ENCODE measurements at regions not wholly inside any gene's neighbourhood (a gene's known extent, or its start where the extent isn't known, plus 50 kb on each side); places are given as distances from the start of the nearest gene placed in this dataset.

DNA sequence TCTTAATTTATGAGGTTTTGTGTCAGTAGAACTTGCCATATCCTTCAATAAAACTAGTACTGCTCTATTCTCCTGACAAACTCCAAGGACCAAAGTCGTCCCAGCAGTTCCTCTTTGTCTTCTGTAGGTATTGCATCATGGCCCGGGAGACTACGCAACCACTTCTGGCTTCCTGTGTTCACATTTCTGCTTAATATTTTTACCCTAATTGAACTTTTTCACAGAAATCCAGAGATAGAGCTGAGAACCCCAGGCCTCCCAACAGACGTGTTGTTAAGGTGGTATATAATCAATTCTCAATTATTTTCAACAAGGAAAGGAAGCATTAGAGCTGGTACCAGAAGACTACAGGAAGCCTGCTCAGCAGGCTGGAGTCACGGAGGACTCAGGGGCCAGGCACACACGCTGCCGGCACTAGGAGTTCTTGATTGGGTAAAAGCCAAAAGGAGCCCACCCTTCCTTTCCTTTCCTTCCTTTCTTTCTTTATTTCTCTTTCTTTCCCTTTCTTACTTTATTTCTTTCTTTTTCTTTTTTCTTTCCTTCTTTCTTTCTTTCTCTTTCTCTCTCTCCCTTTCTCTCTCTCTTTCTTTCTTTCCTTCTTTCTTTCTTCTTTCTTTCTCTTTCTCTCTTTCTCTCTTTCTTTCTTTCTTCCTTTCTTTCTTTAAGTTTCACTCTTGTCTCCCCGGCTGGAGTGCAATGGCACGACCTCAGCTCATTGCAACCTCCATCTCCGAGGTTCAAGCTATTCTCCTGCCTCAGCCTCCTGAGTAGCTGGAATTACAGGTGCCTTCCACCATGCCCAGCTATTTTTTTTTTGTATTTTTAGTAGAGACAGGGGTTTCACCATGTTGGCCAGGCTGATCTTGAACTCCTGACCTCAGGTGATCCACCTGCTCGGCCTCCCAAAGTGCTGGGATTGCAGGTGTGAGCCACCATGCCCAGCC, 173.7 kb downstream of the ZBTB18 start:
- DNase-seq = no peak

DNA sequence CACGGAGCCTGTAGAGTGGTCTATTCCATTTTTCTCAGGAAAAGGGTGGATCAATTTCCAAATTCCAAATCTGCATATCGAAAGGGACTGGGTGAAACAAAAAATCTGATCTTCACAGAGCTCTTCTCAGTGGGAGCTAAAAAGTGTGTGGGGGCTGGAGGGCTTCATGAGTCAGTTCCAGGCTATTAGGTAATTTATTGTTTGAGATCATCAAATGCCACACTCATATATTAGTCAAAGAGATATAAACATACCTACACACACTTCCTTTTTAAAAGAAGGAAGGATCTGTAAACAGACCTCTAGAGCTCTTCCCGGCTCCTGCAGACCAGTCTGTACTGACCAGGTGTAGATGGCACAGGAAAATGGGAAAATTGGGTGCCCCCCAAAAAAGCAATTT, 175.4 kb downstream of the ZBTB18 start:
- DNase-seq = no peak

DNA sequence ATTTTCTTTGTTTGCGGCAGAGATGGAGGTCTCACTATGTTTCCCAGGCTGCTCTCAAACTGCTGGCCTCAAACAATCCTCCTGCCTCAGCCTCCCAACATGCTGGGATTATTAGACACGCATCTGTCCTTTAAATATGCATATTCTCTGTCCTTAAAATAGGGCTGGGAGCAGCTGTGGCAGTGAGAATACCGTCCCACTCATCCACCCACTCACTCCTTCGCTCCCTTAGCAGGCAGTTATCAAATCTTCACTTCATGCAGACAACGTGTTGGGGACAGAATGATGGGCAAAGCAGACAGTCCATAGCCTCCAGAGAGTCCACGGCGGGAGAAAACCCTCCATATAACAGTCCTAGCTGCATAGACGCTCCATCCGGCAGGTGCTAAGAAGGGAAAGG, 179.4 kb downstream of the ZBTB18 start:
- DNase-seq = no peak

DNA sequence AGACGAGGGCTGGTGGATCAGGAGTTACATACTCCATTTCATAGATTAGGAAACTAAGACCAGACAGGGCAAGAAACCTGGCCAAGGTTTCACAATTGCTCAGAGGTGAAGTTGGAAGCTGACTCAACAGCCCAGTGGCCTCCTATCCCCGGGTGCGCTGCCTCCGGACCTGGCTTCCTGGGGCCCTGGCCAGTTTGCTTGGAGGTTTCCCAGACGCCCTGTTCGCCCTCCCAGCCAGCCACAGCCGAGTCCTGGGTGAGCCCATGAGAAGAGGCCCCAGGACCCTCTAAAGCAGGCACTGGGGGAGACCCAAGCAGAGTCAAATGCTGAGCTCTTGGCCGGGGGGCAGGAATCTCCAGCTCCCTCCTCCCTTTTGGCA, 180.1 kb downstream of the ZBTB18 start:
- no peak for DNase-seq

DNA sequence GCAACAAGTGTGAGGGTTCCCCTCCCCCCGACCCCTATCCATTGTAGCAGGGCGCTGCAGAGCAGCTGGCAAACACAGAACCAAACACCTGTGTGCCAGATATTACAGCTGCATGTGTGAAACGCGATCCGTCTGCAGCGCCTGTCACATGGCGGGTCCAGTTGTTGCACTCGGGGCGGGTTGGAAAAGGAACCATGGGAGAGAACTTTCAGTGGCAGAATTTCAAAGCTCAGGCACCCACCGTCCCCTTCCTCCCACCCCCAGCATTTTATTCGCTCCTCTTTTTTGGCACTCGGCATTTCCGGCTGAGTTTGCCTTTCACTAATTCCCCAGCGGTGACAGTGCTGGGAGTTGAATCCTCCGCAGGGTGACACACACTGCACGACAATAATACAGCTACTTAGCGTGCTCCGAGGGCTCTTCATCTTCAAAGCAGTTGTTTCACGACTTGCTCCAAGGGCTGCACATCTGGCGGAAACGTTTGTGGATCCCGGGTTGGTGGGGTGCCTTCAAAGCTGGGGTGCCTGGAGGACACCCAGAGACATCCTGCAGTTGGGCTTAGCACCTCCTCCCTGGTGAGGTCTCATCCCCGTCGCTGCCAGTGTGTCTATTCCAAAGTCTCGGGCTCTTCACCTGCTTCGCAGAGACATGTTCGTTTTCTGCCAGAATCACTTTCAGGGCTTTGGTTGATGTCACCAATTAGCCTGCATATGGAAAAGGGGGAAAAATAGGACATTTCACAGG, 180.7 kb downstream of the ZBTB18 start:
- DNase-seq = peak; percentile 28

GRCh38 chr1:244234009-244234643, 183.0 kb downstream of the ZBTB18 start:
- DNase-seq = no peak

GRCh38 chr1:244235157-244235556, 184.1 kb downstream of the ZBTB18 start:
- DNase-seq = no peak

DNA sequence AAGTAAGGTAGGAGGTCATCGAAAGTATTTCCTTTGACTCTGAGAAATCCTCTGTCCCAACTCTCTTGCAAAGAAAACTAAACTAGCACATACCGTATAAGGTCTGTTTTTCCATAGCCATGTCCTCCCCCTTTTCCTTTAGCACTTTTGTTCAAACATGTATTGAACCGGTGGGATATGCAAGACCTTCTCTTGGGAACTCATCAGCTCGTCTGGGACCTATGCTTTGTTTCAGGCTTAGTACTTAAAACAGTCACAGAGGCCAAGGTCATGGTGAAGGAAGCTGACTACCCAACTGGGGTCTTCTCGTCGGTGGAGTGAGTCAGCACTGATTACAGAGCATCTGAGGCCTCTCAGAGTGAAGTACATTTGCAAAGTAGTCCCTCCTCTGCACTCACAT, 185.0 kb downstream of the ZBTB18 start:
- no peak for DNase-seq

DNA sequence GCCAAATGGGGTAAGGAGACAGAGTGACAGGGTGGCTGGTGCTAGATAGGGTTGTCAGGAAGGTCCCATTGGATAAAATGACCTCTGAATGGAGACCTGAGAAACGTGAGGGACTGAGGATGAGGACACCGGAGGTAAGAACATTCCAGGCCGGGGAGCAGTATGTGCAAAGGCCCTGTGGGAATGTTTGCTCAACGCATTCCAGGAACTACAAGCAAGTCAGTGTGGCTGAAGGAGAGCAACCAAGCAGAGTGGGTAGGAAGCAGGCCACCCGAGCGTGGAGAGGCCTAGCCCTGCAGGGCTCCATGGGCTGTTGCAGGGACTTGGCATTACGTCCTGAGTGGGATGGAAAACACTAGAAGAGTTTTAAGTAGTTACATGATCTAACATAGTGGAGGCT, 185.6 kb downstream of the ZBTB18 start:
- DNase-seq = no peak

DNA sequence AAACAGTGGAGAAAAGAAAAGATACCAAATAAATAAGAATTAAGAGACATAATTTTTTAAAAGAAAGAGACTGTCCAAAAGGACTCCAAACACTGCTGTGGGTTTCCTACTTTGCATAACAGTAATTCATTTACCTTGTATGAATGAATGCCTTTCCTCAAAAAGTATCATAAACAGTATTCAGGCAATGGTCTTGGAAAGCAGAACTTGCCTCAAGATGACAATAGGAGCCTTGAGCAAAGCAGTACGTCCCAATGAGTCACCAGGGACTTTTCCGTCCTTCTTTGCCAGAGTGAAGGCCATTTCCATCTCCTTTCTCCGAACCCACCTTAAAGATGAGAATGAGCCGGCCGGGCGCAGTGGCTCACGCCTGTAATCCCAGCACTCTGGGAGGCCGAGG, 186.4 kb downstream of the ZBTB18 start:
- no peak for DNase-seq

DNA sequence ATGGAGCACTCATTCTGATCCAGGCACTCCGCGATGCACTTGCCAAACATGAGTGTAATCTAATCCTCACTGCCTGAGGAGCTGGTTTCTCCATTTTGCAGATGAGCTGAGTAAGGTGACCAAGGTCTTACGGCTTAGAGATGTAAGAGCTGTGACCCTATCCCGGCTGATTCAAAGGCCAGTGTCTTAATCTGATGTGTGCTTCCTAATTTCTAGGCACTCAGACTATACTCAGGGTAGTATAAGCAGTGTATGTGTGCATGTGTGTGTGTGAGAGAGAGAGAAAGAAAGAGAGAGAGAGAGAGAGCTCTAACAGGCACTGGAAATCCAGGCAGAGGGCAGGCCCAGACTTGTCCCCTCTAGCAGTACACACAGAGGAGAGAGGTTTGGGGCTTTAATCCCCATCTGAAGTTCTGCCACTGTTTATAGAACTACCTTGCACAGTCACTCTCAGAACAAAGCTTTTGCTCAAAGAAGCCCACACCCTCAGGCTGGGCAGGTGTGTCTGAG, 188.2 kb downstream of the ZBTB18 start:
- no peak for DNase-seq

- no peak for DNase-seq
Measured at GRCh38 chr1:244241438-244241837, 190.4 kb downstream of the ZBTB18 start.

GRCh38 chr1:244242446-244242845, 191.4 kb downstream of the ZBTB18 start:
- DNase-seq = no peak

- DNase-seq = no peak
Measured at GRCh38 chr1:244246334-244246733, 195.3 kb downstream of the ZBTB18 start.

DNA sequence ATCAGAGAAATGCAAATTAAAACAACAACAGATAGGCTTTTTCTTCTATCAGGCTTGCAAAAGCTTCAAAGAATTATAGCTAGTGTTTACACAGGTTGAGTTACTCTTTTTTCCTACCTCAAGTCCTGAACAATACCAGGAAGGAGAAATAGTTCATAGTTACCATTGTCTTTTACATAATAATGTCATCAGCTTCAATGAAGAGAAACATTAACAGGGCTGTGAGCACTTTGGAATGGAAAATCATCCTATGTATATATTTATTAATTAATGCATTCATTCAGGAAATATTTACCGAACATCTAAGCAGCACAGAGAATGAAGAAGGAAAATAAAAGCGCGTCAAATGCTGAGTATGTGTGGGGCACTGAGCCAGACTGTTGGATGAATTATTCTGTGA, 197.3 kb downstream of the ZBTB18 start:
- DNase-seq = no peak

DNA sequence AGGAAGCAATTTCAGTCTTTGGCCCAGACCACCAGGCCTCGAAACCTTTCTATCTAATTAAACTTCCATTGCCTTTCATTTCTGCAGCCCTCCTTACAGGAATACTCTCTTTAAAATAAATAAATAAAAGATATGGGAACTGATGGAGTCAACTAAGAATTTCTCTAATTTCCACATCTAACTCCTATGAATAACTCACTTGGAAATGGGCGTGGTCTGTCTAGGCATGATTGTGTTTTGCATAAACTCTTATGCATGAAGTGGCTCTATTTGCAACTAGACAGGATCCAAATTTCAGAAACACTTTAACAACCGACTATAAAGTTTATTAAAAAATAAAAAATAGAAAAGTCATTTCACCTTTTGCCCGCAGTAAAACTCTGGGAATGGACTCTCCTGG, 199.5 kb downstream of the ADSS2 start:
- no peak for DNase-seq

DNA sequence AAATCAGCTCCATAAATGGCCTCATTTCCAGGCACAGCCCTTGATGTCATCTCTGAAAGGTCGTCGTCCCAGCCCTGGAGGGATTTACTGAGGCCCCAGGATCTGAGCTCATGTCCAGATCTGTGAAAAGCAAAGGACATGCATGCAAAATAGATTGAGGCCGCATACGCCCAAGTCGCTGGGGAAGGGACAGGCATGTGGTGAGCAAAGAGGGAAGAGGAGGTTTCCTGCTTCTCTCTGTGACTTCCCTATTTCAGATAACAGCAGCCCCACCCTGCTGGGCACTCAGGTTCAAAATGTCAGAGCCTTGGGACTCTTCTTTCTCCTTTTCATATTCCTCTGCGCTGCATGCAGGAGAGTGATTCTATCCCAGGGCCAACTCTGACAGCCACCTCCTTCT, 197.2 kb downstream of the ADSS2 start:
- no peak for DNase-seq

GRCh38 chr1:244255426-244255965, 196.2 kb downstream of the ADSS2 start:
- no peak for DNase-seq

- DNase-seq = no peak
Measured at GRCh38 chr1:244256086-244256676, 195.5 kb downstream of the ADSS2 start.

GRCh38 chr1:244264163-244264562, 187.5 kb downstream of the ADSS2 start:
- DNase-seq = no peak

GRCh38 chr1:244265507-244265906, 186.2 kb downstream of the ADSS2 start:
- no peak for DNase-seq

- DNase-seq = no peak
Measured at GRCh38 chr1:244269169-244269568, 182.5 kb downstream of the ADSS2 start.

DNA sequence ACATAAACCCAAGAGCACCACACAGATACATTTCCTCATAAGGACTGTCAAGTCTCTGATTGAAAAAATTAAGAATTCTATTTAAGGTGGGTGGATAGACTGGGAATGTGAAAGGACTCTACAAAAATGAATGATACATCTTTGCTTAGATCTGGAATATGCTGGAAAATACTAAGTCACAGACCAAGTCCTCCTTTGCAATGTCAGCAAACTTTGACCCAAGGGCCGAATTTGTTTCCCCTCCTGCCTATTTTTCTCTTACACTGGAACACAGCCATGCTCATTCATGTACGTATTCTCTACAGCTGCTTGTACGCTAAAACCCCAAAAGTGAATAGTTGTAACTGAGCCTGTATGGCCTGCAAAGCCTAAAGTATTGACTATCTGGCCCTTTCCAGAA, 180.7 kb downstream of the ADSS2 start:
- DNase-seq = no peak
